ACHN (cell line): ENCODE measurements at regions not wholly inside any gene's neighbourhood (a gene's known extent, or its start where the extent isn't known, plus 50 kb on each side); places are given as distances from the start of the nearest gene placed in this dataset.

Experiments used
- DNase-seq: peaks from one replicate; pipeline ENCODE4 v3.0.0-alpha.2; 2015
- in situ Hi-C: cut with HindIII; loops from 2 replicates; pipeline ENCODE4 v1.10.0; 2017; ENCODE audit warnings: low sequenced_read_pairs, low pct_ligation_motif_present, low pct_unique_long_range_greater_than_20kb

GRCh38 chr1:23617084-23617521 lies 57.8 kb upstream of the ID3 start:
- in situ Hi-C loops, result no loop called here
- DNase-seq, result no peak

GRCh38 chr1:23616292-23616824 lies 57.1 kb upstream of the ID3 start:
- in situ Hi-C loops, result no loop called here
- DNase-seq, result no peak

GRCh38 chr1:23615852-23616251 lies 56.6 kb upstream of the ID3 start:
- in situ Hi-C loops, result no loop called here
- no peak for DNase-seq

GRCh38 chr1:23615423-23615822 lies 56.1 kb upstream of the ID3 start:
- DNase-seq, result no peak
- in situ Hi-C loops, result no loop called here

GRCh38 chr1:23614032-23614660 lies 54.8 kb upstream of the ID3 start:
- in situ Hi-C loops, result no loop called here
- DNase-seq, result no peak

- no peak for DNase-seq
- in situ Hi-C loops, result no loop called here
Measured at GRCh38 chr1:23613191-23614031, 54.1 kb upstream of the ID3 start.

- no peak for DNase-seq
- in situ Hi-C loops, result no loop called here
Measured at GRCh38 chr1:23611601-23612327, 52.5 kb upstream of the ID3 start.

- no peak for DNase-seq
- in situ Hi-C loops, result no loop called here
Measured at GRCh38 chr1:23610677-23611076, 51.4 kb upstream of the ID3 start.

- in situ Hi-C loops, result no loop called here
- no peak for DNase-seq
Measured at GRCh38 chr1:23609971-23610370, 50.7 kb upstream of the ID3 start.
